GM18505 (cell line): ENCODE measurements at regions not wholly inside any gene's neighbourhood (a gene's known extent, or its start where the extent isn't known, plus 50 kb on each side); places are given as distances from the start of the nearest gene placed in this dataset.

Experiments
- ATAC-seq: cut with Tn5 transposase; IDR thresholded peaks from one replicate; pipeline ENCODE4 v1.9.1; 2021; ENCODE audit not compliant: unreplicated experiment
- POLR2A ChIP-seq: IDR thresholded peaks from 4 replicates; pipeline ENCODE4 v1.6.1; 2011; ENCODE audit warnings: borderline replicate concordance; ENCODE audit not compliant: insufficient read depth, insufficient read length; ENCODE audit errors: extremely low read depth

DNA sequence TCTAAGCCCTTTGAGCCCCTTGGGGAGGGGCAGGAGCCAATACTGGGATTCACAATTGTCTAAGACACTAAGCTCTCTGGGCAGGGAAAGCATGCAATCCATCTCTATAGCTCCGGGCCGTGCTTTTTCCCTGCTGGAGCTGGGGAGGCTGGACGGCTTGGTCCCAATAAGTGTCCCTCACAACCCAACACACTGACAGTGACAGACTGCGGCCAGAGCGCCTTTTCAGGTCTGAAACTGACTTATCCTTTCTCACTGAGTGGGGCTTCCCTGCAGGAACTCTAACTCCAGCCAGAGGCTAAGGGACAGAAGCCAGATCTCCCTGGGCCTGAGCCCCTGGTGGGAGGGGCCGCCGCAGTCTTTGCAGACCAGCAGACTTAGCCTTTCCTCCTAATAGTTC lies 146.6 kb upstream of the PBDC1 start:
- TF ChIP-seq POLR2A = no peak
- no peak for ATAC-seq

DNA sequence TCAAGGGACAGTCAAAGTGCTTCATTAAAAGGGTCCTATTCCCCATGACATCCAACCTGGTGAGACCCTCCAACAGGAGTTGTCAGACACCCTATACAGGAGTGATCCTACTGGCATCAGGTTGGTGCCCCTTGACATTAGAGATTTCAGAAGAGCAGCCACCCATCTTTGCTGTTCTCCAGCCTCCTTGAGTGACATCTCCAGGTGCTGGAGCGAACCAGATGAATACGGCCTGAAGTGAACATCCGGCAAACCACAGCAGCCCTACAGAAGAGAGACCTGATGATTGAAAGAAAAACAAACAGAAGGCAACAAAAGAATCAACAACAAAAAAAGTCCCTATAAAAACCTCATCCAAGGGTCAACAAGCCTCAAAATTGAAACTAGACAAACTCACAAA lies 146.1 kb upstream of the PBDC1 start:
- ATAC-seq = no peak
- TF ChIP-seq POLR2A = no peak

DNA sequence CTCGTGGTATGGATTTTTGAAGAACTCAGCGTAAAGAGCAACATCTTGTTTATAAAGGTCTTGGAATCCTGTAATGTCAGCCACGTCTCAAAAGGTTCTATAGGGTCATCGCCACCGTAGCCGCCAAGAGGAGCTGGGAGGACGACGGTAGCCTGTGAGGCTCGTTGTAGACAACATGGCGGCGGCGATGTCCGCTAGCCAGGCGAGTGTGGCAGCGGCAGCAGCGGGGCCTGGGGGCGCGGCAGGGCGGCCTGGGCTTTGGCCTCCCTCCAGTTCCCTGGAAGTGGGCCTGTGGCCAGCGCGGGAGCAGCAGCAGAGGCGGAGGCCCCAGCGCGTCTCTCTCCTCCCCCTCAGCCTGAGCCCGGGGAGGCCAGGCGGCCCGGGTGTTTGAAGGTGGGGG lies 143.5 kb upstream of the PBDC1 start:
- no peak for ATAC-seq
- no peak for TF ChIP-seq POLR2A

DNA sequence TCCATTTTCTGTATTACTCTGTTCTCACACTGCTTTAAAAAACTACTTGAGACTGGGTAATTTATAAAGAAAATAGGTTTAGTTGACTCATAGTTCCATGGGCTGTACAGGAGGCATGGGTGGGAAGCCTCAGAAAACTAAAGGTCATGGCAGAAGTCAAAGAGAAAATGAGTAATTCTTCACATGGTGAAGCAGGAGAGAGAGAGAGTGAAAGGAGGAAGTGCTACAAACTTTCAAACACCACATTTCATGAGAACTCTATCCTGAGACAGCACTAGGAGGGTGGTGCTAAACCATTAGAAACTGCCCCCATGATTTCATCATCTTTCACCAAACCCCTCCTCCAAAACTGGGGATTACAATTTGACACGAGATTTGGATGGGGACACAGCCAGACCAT lies 108.0 kb upstream of the PBDC1 start:
- no peak for TF ChIP-seq POLR2A
- no peak for ATAC-seq

DNA sequence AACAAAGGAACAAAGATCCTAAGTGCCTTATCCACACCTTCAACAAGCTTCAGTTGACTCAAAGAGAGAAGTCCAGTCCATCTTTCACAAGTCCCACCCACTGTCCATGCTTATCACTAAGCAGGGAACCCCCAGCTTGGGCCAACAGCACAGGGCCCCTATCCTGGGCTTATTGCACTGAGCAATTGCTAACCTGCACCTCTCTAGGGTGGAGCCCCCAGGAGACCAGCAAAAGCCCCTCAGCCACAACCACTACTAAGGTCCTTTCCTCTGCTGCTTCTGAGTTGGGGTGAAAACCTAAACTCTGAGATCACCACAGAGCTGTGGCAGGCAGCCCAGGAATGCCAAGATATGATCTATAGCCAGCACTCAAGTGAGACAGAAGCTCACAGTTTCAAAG lies 96.7 kb upstream of the PBDC1 start:
- no peak for TF ChIP-seq POLR2A
- no peak for ATAC-seq

DNA sequence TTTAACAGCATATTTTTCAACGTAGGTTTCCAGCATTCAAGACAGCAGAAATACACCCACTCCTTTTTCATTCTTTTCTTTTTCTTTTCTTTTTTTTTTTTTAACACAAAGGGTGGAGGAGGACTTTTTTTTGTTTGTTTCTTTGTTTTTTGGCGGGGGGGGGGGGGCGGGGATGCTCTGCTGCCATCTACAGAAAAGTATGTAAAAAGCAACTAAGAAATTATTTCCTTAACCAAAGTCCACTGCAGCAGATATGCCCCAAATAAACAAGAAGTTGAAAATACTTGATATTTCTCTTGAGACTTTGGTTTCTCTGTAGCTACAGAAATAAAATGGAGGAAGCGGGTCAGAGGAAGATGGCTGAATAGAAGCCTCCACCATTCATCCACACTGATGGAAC lies 63.2 kb upstream of the PBDC1 start:
- no peak for ATAC-seq
- no peak for TF ChIP-seq POLR2A
